Right lobe of liver (tissue), 4 donors: ENCODE measurements at regions not wholly inside any gene's neighbourhood (a gene's known extent, or its start where the extent isn't known, plus 50 kb on each side); places are given as distances from the start of the nearest gene placed in this dataset.

Experiments
- POLR2A ChIP-seq: fragments of 450-650 bp; IDR thresholded peaks from one replicate; pipeline ENCODE4 v1.6.1; 2017; ENCODE audit warnings: antibody characterized with exemption, mild to moderate bottlenecking
- TF ChIP-seq, protein P1 (sequence below), 4 donors: fragments of 200-600 bp in 3 of 4; fragments of 450-650 bp in 1 of 4; IDR thresholded peaks; one replicate each; pipeline versions ENCODE4 v1.5.1 to v1.8.0; 2016 to 2022; ENCODE audit warnings: antibody characterized with exemption in 4 of 4, mild to moderate bottlenecking in 2 of 4
- donor health status: DM: no; HTN: no; CAD: no.
- donor health status: DM: no; HTN: no; CAD: no.
- donor health status: DM: no; HTN: yes; CAD: no.

GRCh38 chr2:172226244-172227061 is 123.8 kb upstream of the DLX2 start:
- TF ChIP-seq, protein P1, sequence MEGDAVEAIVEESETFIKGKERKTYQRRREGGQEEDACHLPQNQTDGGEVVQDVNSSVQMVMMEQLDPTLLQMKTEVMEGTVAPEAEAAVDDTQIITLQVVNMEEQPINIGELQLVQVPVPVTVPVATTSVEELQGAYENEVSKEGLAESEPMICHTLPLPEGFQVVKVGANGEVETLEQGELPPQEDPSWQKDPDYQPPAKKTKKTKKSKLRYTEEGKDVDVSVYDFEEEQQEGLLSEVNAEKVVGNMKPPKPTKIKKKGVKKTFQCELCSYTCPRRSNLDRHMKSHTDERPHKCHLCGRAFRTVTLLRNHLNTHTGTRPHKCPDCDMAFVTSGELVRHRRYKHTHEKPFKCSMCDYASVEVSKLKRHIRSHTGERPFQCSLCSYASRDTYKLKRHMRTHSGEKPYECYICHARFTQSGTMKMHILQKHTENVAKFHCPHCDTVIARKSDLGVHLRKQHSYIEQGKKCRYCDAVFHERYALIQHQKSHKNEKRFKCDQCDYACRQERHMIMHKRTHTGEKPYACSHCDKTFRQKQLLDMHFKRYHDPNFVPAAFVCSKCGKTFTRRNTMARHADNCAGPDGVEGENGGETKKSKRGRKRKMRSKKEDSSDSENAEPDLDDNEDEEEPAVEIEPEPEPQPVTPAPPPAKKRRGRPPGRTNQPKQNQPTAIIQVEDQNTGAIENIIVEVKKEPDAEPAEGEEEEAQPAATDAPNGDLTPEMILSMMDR (IDR thresholded peaks at IDR 0.05) = peak in 3 of 4 donors; percentile 19 to 29 (median 27)
- TF ChIP-seq POLR2A = no peak
